ENCODE measurements at regions not wholly inside any gene's neighbourhood (a gene's known extent, or its start where the extent isn't known, plus 50 kb on each side); places are given as distances from the start of the nearest gene placed in this dataset.

GRCh38 chr4:167722487-167722808 is 369.9 kb upstream of the ANXA10 start:
- TF ChIP-seq CTCF (conservative IDR thresholded peaks at IDR 0.05; ENCODE audit: low read length) (no peak), EZH2phosphoT487 (IDR thresholded peaks at IDR 0.05; ENCODE audit: borderline replicate concordance) (no peak)
